SU-DHL-6 (cell line): ENCODE measurements at regions not wholly inside any gene's neighbourhood (a gene's known extent, or its start where the extent isn't known, plus 50 kb on each side); places are given as distances from the start of the nearest gene placed in this dataset.

Experiments
- CTCF ChIP-seq: fragments of 200-600 bp; sonication (generic); IDR thresholded peaks from one replicate; pipeline ENCODE4 v1.5.1; 2017; ENCODE audit warnings: antibody characterized with exemption, mild to moderate bottlenecking, low read length, moderate library complexity; ENCODE audit not compliant: insufficient read depth, poor library complexity, severe bottlenecking
- EZH2phosphoT487 ChIP-seq: fragments of 200-600 bp; sonication (generic), shearing (Covaris generic); conservative IDR thresholded peaks from 2 replicates; pipeline ENCODE4 v1.6.1; 2018; ENCODE audit warnings: mild to moderate bottlenecking, antibody characterized with exemption, low read length, moderate library complexity, mixed read lengths

- TF ChIP-seq CTCF (no peak), EZH2phosphoT487 (no peak)
Observed at GRCh38 chr11:79896258-79896657, 455.4 kb upstream of the TENM4 start.
